Suppressor macrophage (primary cell): ENCODE measurements at regions not wholly inside any gene's neighbourhood (a gene's known extent, or its start where the extent isn't known, plus 50 kb on each side); places are given as distances from the start of the nearest gene placed in this dataset.

Source experiments
- DNase-seq, 4 experiments: peaks; one replicate each; pipeline ENCODE4 v3.0.0-alpha.2; 2020 to 2022

- DNase-seq = peak in 3 of 4 experiments; percentile 37 to 54 (median 52)
Observed at GRCh38 chr1:235925016-235925415, 58.3 kb upstream of the LYST start.

- DNase-seq = peak in 1 of 4 experiments; percentile 35
Observed at GRCh38 chr1:235923466-235924021, 56.8 kb upstream of the LYST start.

GRCh38 chr1:235920596-235921375 is 54.1 kb upstream of the LYST start:
- DNase-seq = no peak

GRCh38 chr1:235919833-235920441 is 53.2 kb upstream of the LYST start:
- peak in 2 of 4 experiments; percentile 47 to 62 for DNase-seq

GRCh38 chr1:235919127-235919832 is 52.6 kb upstream of the LYST start:
- peak; percentile 64 to 87 (median 84) for DNase-seq

GRCh38 chr1:235918465-235918864 is 51.8 kb upstream of the LYST start:
- no peak for DNase-seq

GRCh38 chr1:235918032-235918431 is 51.3 kb upstream of the LYST start:
- peak in 1 of 4 experiments; percentile 29 for DNase-seq

- DNase-seq = peak; percentile 93 to 98 (median 96)
Observed at GRCh38 chr1:235917267-235917811, 50.6 kb upstream of the LYST start.
